Kidney (tissue), 13 donors: ENCODE measurements at regions not wholly inside any gene's neighbourhood (a gene's known extent, or its start where the extent isn't known, plus 50 kb on each side); places are given as distances from the start of the nearest gene placed in this dataset.

Experiments used
- DNase-seq, 5 donors: peaks; one replicate each; pipeline ENCODE4 v3.0.0-alpha.2; 2013 to 2020
- FAIRE-seq: peaks from 2 replicates; lab custom pipeline; 2012; peaks lifted over from hg19 to GRCh38; lab: Jason Lieb, UNC
- H3K27ac ChIP-seq, 2 donors: one replicate each; pipeline ENCODE4 v1.7.0; 2013; ENCODE audit warnings: low read depth in 2 of 2, low read length in 2 of 2, inconsistent platforms in 1 of 2
- H3K27me3 ChIP-seq: one replicate; pipeline ENCODE4 v1.7.1; 2013; ENCODE audit warnings: low read length, inconsistent platforms; ENCODE audit not compliant: control insufficient read depth, insufficient read depth
- H3K36me3 ChIP-seq, 3 donors: one replicate each; pipeline versions ENCODE4 v1.7.0 to v1.7.1; 2013; ENCODE audit warnings: low read length in 3 of 3, control low read depth in 1 of 3, inconsistent platforms in 1 of 3; ENCODE audit not compliant: insufficient read depth in 3 of 3, control insufficient read depth in 2 of 3
- H3K4me1 ChIP-seq, 3 donors: one replicate each; pipeline versions ENCODE4 v1.7.0 to v1.7.1; 2013; ENCODE audit warnings: low read length in 3 of 3, inconsistent platforms in 1 of 3, low read depth in 1 of 3; ENCODE audit not compliant: control insufficient read depth in 2 of 3, insufficient read depth in 2 of 3
- H3K4me3 ChIP-seq, 3 donors: one replicate each; pipeline versions ENCODE4 v1.7.0 to v1.8.1; 2013; ENCODE audit warnings: low read length in 3 of 3, control low read depth in 1 of 3, inconsistent platforms in 1 of 3
- H3K9ac ChIP-seq, 3 donors: one replicate each; pipeline versions ENCODE4 v1.7.0 to v1.7.1; 2013; ENCODE audit warnings: low read length in 3 of 3, control low read depth in 1 of 3, inconsistent platforms in 1 of 3
- H3K9me3 ChIP-seq, 3 donors: one replicate each; pipeline versions ENCODE4 v1.7.0 to v1.7.1; 2013; ENCODE audit warnings: low read length in 3 of 3, control low read depth in 1 of 3, inconsistent platforms in 1 of 3; ENCODE audit not compliant: control insufficient read depth in 2 of 3, insufficient read depth in 1 of 3
- intact Hi-C: fragments of 100-400 bp; cut with DNase I; formaldehyde crosslinking; loops from one replicate; pipeline ENCODE4 v1.11.1; 2022
- TF ChIP-seq, protein P1 (sequence below): IDR thresholded peaks from 3 replicates; pipeline ENCODE4 v1.5.1; 2012; ENCODE audit warnings: mild to moderate bottlenecking, moderate library complexity, borderline replicate concordance; ENCODE audit not compliant: insufficient read depth; ENCODE audit errors: extremely low read depth
- donor health status: control.
- donor health status: control.
- donor health status: control.
- donor health status: control.
- donor health status: control.
- donor health status: DM: yes; HTN: yes; CAD: no.
- donor health status: Normal renal cell carcinoma (clear cell type).

GRCh38 chr21:25220954-25221353 lies 386.3 kb downstream of the MRPL39 start:
- DNase-seq (no peak), FAIRE-seq (no peak)
- Histone ChIP-seq H3K4me1 (no peaks in the 10 kb centered on the region), H3K36me3 (no peaks in the 10 kb centered on the region), H3K9ac (no peak overlapping the region), H3K27ac (no peak overlapping the region), H3K4me3 (no peak overlapping the region), H3K9me3 (peaks cover 0 to 8% (median 0%) of the 10 kb centered on the region in 3 donors), H3K27me3 (no peaks in the 10 kb centered on the region)
- intact Hi-C loops = no loop called here
- TF ChIP-seq, protein P1, sequence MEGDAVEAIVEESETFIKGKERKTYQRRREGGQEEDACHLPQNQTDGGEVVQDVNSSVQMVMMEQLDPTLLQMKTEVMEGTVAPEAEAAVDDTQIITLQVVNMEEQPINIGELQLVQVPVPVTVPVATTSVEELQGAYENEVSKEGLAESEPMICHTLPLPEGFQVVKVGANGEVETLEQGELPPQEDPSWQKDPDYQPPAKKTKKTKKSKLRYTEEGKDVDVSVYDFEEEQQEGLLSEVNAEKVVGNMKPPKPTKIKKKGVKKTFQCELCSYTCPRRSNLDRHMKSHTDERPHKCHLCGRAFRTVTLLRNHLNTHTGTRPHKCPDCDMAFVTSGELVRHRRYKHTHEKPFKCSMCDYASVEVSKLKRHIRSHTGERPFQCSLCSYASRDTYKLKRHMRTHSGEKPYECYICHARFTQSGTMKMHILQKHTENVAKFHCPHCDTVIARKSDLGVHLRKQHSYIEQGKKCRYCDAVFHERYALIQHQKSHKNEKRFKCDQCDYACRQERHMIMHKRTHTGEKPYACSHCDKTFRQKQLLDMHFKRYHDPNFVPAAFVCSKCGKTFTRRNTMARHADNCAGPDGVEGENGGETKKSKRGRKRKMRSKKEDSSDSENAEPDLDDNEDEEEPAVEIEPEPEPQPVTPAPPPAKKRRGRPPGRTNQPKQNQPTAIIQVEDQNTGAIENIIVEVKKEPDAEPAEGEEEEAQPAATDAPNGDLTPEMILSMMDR = no peak

DNA sequence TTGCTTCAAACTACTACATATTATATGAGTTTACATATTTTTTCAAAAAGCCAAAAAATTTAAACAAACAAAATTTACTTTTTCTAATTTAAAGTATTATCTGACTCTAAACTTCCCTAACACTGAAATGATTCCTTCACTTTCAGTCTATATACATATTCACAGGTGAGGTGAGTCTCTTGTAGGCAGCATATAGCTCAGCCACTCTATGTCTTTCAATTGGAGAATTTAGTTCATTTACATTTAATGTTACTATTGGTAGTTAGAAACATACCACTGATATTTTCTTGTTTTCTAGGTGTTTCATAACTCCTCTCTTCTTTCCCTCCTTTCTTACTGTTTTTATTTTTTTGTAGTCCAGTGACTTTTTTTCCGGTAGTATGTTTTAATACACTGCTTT lies 387.1 kb downstream of the MRPL39 start:
- Histone ChIP-seq H3K4me3 (no peak overlapping the region), H3K27ac (no peak overlapping the region), H3K27me3 (no peaks in the 10 kb centered on the region), H3K9ac (no peak overlapping the region), H3K9me3 (peaks cover 0 to 8% (median 0%) of the 10 kb centered on the region in 3 donors), H3K4me1 (no peaks in the 10 kb centered on the region), H3K36me3 (no peaks in the 10 kb centered on the region)
- no peak for FAIRE-seq
- intact Hi-C loops = no loop called here
- TF ChIP-seq, protein P1 = no peak
- DNase-seq = no peak

DNA sequence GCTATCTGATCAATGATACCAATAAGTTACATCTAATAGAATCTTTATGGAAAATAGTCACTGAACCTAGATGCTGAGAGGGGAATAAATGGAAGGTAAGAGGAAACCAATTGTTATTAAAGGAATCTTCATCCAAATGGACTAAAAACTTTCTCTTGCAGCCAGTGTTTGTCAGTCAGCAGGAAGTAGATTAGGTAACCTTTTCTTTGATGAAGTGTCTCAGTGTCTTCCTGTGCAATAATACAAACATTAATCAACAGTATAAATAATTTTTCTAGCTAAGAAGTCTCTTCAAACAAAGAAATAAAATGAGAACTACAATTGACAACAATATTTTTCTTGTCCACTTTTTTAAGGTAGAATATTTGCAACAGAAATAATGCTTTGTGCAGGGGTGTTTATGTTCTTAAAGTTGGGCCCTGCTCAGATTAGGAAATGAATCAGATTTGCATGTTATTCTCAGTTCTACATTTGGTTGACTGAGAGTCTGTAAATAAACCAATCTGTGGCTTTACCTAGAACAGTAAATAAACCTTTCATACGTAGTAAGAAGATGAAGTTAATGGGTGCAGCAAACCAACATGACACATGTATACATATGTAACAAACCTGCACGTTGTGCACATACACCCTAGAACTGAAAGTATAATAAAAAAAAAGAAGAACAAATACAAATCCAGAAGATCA lies 391.4 kb downstream of the MRPL39 start:
- DNase-seq = no peak
- no peak for FAIRE-seq
- H3K4me1 ChIP-seq = no peaks in the 10 kb centered on the region
- no peak overlapping the region for H3K27ac ChIP-seq
- no peaks in the 10 kb centered on the region for H3K27me3 ChIP-seq
- intact Hi-C loops = no loop called here
- TF ChIP-seq, protein P1 = no peak
- H3K9me3 ChIP-seq = no peaks in the 10 kb centered on the region
- no peaks in the 10 kb centered on the region for H3K36me3 ChIP-seq
- no peak overlapping the region for H3K4me3 ChIP-seq
- no peak overlapping the region for H3K9ac ChIP-seq

GRCh38 chr21:25214676-25215075 lies 392.6 kb downstream of the MRPL39 start:
- Histone ChIP-seq H3K27me3 (no peaks in the 10 kb centered on the region), H3K27ac (no peak overlapping the region), H3K9me3 (no peaks in the 10 kb centered on the region), H3K4me3 (no peak overlapping the region), H3K9ac (no peak overlapping the region), H3K36me3 (no peaks in the 10 kb centered on the region), H3K4me1 (no peaks in the 10 kb centered on the region)
- FAIRE-seq = no peak
- TF ChIP-seq, protein P1 = no peak
- DNase-seq = no peak
- intact Hi-C loops = no loop called here
